Liver (tissue), 7 donors: ENCODE measurements at regions not wholly inside any gene's neighbourhood (a gene's known extent, or its start where the extent isn't known, plus 50 kb on each side); places are given as distances from the start of the nearest gene placed in this dataset.

Experiments
- DNase-seq: peaks from one replicate; pipeline ENCODE4 v3.0.0-alpha.2; 2017; ENCODE audit warnings: low spot score
- H3K27ac ChIP-seq, 2 donors: one replicate each; pipeline ENCODE4 v1.7.0; 2013; ENCODE audit warnings: inconsistent platforms in 2 of 2, low read length in 2 of 2, control low read depth in 1 of 2, low read depth in 1 of 2, mild to moderate bottlenecking in 1 of 2
- H3K27me3 ChIP-seq, 4 donors: one replicate each; pipeline versions ENCODE4 v1.6.1 to v1.7.0; 2013; ENCODE audit warnings: low read length in 3 of 4, inconsistent platforms in 1 of 4, mild to moderate bottlenecking in 1 of 4, moderate library complexity in 1 of 4; ENCODE audit not compliant: control insufficient read depth in 4 of 4, insufficient read depth in 4 of 4
- H3K36me3 ChIP-seq, 4 donors: one replicate each; pipeline versions ENCODE4 v1.6.1 to v1.7.0; 2013; ENCODE audit warnings: low read length in 3 of 4, mild to moderate bottlenecking in 3 of 4, low read depth in 1 of 4, moderate library complexity in 1 of 4; ENCODE audit not compliant: control insufficient read depth in 4 of 4, insufficient read depth in 3 of 4
- H3K4me1 ChIP-seq, 4 donors: one replicate each; pipeline versions ENCODE4 v1.6.1 to v1.7.0; 2013; ENCODE audit warnings: low read length in 3 of 4, mild to moderate bottlenecking in 3 of 4, moderate library complexity in 1 of 4; ENCODE audit not compliant: control insufficient read depth in 4 of 4, insufficient read depth in 4 of 4
- H3K4me3 ChIP-seq, 3 donors: one replicate each; pipeline versions ENCODE4 v1.6.1 to v1.7.0; 2013; ENCODE audit warnings: low read length in 3 of 3, control low read depth in 1 of 3, low read depth in 1 of 3, mild to moderate bottlenecking in 1 of 3
- H3K9ac ChIP-seq, 2 donors: one replicate each; pipeline ENCODE4 v1.7.0; 2013; ENCODE audit warnings: low read length in 2 of 2, mild to moderate bottlenecking in 2 of 2, moderate library complexity in 2 of 2, control low read depth in 1 of 2, low read depth in 1 of 2
- H3K9me3 ChIP-seq, 4 donors: one replicate each; pipeline versions ENCODE4 v1.6.1 to v1.7.0; 2013; ENCODE audit warnings: low read length in 3 of 4; ENCODE audit not compliant: control insufficient read depth in 4 of 4
- ATF3 ChIP-seq: IDR thresholded peaks from 2 replicates; pipeline ENCODE4 v1.6.1; 2016; ENCODE audit warnings: antibody characterized with exemption
- CTCF ChIP-seq: fragments of 150-350 bp; IDR thresholded peaks from 2 replicates; pipeline ENCODE4 v1.5.1; 2017; ENCODE audit warnings: improper control_type of control experiment, low read depth, low read length; ENCODE audit not compliant: missing input control
- EGR1 ChIP-seq, 2 donors: IDR thresholded peaks; 2 replicates each; pipeline ENCODE4 v1.6.1; 2016 to 2018; ENCODE audit warnings: antibody characterized with exemption in 2 of 2, low read depth in 2 of 2
- FOXA1 ChIP-seq: IDR thresholded peaks from 2 replicates; pipeline ENCODE4 v1.6.1; 2016; ENCODE audit warnings: antibody characterized with exemption
- FOXA2 ChIP-seq: IDR thresholded peaks from 2 replicates; pipeline ENCODE4 v1.6.1; 2016; ENCODE audit warnings: antibody characterized with exemption
- GABPA ChIP-seq, 2 donors: IDR thresholded peaks in 1 of 2; conservative IDR thresholded peaks in 1 of 2; 2 replicates each; pipeline ENCODE4 v1.6.1; 2016; ENCODE audit warnings: antibody characterized with exemption in 2 of 2, mild to moderate bottlenecking in 1 of 2, moderate library complexity in 1 of 2
- HNF4A ChIP-seq, 2 donors: conservative IDR thresholded peaks; 2 replicates each; pipeline ENCODE4 v1.6.1; 2016; ENCODE audit warnings: antibody characterized with exemption in 2 of 2, mild to moderate bottlenecking in 2 of 2
- HNF4G ChIP-seq: IDR thresholded peaks from 2 replicates; pipeline ENCODE4 v1.6.1; 2016; ENCODE audit warnings: antibody characterized with exemption
- JUND ChIP-seq, 2 donors: IDR thresholded peaks; 2 replicates each; pipeline ENCODE4 v1.6.1; 2016; ENCODE audit warnings: antibody characterized with exemption in 2 of 2
- MAX ChIP-seq: IDR thresholded peaks from 2 replicates; pipeline ENCODE4 v1.6.1; 2016; ENCODE audit warnings: antibody characterized with exemption
- NR2F2 ChIP-seq: IDR thresholded peaks from 2 replicates; pipeline ENCODE4 v1.6.1; 2016; ENCODE audit warnings: antibody characterized with exemption
- RAD21 ChIP-seq, 2 donors: IDR thresholded peaks; 2 replicates each; pipeline ENCODE4 v1.6.1; 2016; ENCODE audit warnings: antibody characterized with exemption in 2 of 2, mild to moderate bottlenecking in 2 of 2
- REST ChIP-seq: IDR thresholded peaks from 2 replicates; pipeline ENCODE4 v1.6.1; 2016; ENCODE audit warnings: antibody characterized with exemption, mild to moderate bottlenecking
- RXRA ChIP-seq, 2 donors: IDR thresholded peaks; 2 replicates each; pipeline ENCODE4 v1.6.1; 2017 to 2018; ENCODE audit warnings: antibody characterized with exemption in 2 of 2, mild to moderate bottlenecking in 1 of 2
- SP1 ChIP-seq: IDR thresholded peaks from 2 replicates; pipeline ENCODE4 v1.6.1; 2018; ENCODE audit warnings: antibody characterized with exemption, mild to moderate bottlenecking
- TAF1 ChIP-seq: conservative IDR thresholded peaks from 2 replicates; pipeline ENCODE4 v1.6.1; 2016; ENCODE audit warnings: antibody characterized with exemption, mild to moderate bottlenecking
- YY1 ChIP-seq: IDR thresholded peaks from 2 replicates; pipeline ENCODE4 v1.6.1; 2016; ENCODE audit warnings: antibody characterized with exemption, mild to moderate bottlenecking
- ZBTB33 ChIP-seq: IDR thresholded peaks from 2 replicates; pipeline ENCODE4 v1.6.1; 2016; ENCODE audit warnings: antibody characterized with exemption
- donor health status: healthy.
- donor health status: healthy.
- donor health status: healthy.
- donor health status: healthy.

GRCh38 chr15:87489456-87489855 is 767.1 kb downstream of the NTRK3 start:
- no peak overlapping the region for H3K27ac ChIP-seq
- no peak overlapping the region for H3K4me3 ChIP-seq
- H3K27me3 ChIP-seq = peaks cover 0 to 3% (median 0%) of the 10 kb centered on the region in 4 donors
- no peak for DNase-seq
- no peaks in the 10 kb centered on the region for H3K36me3 ChIP-seq
- no peak for TF ChIP-seq SP1
- TF ChIP-seq HNF4A (conservative IDR thresholded peaks at IDR 0.05) = no peak
- TF ChIP-seq GABPA (IDR thresholded peaks at IDR 0.05 in 1 of 2, conservative IDR thresholded peaks at IDR 0.05 in 1 of 2) = no peak
- no peak for TF ChIP-seq RXRA (IDR thresholded peaks at IDR 0.05)
- TF ChIP-seq JUND (IDR thresholded peaks at IDR 0.05) = no peak
- TF ChIP-seq ZBTB33 = no peak
- TF ChIP-seq EGR1 (IDR thresholded peaks at IDR 0.05; ENCODE audit: low read depth in 2 of 2) = no peak
- TF ChIP-seq HNF4G = no peak
- TF ChIP-seq ATF3 = no peak
- TF ChIP-seq FOXA2 = no peak
- TF ChIP-seq NR2F2 = no peak
- no peak for TF ChIP-seq RAD21 (IDR thresholded peaks at IDR 0.05)
- TF ChIP-seq MAX = no peak
- no peak for TF ChIP-seq YY1
- no peak for TF ChIP-seq REST
- no peak for TF ChIP-seq FOXA1
- no peak for TF ChIP-seq CTCF
- TF ChIP-seq TAF1 = no peak
- H3K9me3 ChIP-seq = no peaks in the 10 kb centered on the region
- H3K9ac ChIP-seq = no peak overlapping the region
- no peaks in the 10 kb centered on the region for H3K4me1 ChIP-seq
